NCI-H510A (cell line): ENCODE measurements at regions not wholly inside any gene's neighbourhood (a gene's known extent, or its start where the extent isn't known, plus 50 kb on each side); places are given as distances from the start of the nearest gene placed in this dataset.

ENCODE experiments used
- DNase-seq: peaks from one replicate; lab custom pipeline; 2025; lab: John Stamatoyannopoulos, UW

GRCh38 chr16:73189136-73189535 is 141.2 kb upstream of the ZFHX3 start:
- no peak for DNase-seq

GRCh38 chr16:73186752-73187601 is 139.0 kb upstream of the ZFHX3 start:
- DNase-seq, result no peak

- no peak for DNase-seq
Measured at GRCh38 chr16:73185737-73186136, 137.8 kb upstream of the ZFHX3 start.

GRCh38 chr16:73183611-73184092 is 135.7 kb upstream of the ZFHX3 start:
- no peak for DNase-seq

GRCh38 chr16:73179705-73180331 is 131.9 kb upstream of the ZFHX3 start:
- DNase-seq, result no peak

GRCh38 chr16:73177729-73178295 is 129.9 kb upstream of the ZFHX3 start:
- no peak for DNase-seq

GRCh38 chr16:73176577-73177013 is 128.7 kb upstream of the ZFHX3 start:
- no peak for DNase-seq

- DNase-seq, result no peak
Measured at GRCh38 chr16:73172973-73173709, 125.2 kb upstream of the ZFHX3 start.

GRCh38 chr16:73172241-73172972 is 124.5 kb upstream of the ZFHX3 start:
- no peak for DNase-seq

- no peak for DNase-seq
Measured at GRCh38 chr16:73171901-73172240, 123.9 kb upstream of the ZFHX3 start.

GRCh38 chr16:73171380-73171779 is 123.5 kb upstream of the ZFHX3 start:
- DNase-seq, result no peak

- no peak for DNase-seq
Measured at GRCh38 chr16:73170612-73171038, 122.7 kb upstream of the ZFHX3 start.

GRCh38 chr16:73166947-73167550 is 119.1 kb upstream of the ZFHX3 start:
- no peak for DNase-seq

- DNase-seq, result no peak
Measured at GRCh38 chr16:73166441-73166851, 118.5 kb upstream of the ZFHX3 start.

- DNase-seq, result no peak
Measured at GRCh38 chr16:73163238-73163815, 115.4 kb upstream of the ZFHX3 start.

- no peak for DNase-seq
Measured at GRCh38 chr16:73161977-73162376, 114.0 kb upstream of the ZFHX3 start.

GRCh38 chr16:73159296-73159695 is 111.4 kb upstream of the ZFHX3 start:
- no peak for DNase-seq

- no peak for DNase-seq
Measured at GRCh38 chr16:73157861-73158260, 109.9 kb upstream of the ZFHX3 start.

- no peak for DNase-seq
Measured at GRCh38 chr16:73154063-73154870, 106.3 kb upstream of the ZFHX3 start.
